NCI-H2029 (cell line): ENCODE measurements at regions not wholly inside any gene's neighbourhood (a gene's known extent, or its start where the extent isn't known, plus 50 kb on each side); places are given as distances from the start of the nearest gene placed in this dataset.

ENCODE experiments used
- DNase-seq: peaks from one replicate; lab custom pipeline; 2025; lab: John Stamatoyannopoulos, UW

DNA sequence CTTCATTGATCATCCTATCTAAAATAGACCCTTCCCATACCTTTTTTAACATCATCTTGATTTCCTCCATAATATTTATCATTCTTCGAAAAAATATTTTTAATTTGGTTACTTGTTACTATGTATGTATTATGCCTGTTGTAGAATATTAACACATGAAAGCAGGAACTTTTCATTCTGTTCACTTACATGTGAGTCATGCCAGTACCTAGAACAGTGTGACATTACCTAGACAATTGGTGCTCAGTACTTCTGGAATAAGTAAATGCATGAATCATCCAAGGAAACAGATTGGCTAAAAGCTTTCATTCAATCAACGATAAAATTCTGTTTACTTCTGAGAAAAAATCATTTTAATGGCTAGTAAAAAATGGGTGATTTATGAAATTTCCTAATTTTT is 76.4 kb downstream of the CXXC4 start:
- no peak for DNase-seq

DNA sequence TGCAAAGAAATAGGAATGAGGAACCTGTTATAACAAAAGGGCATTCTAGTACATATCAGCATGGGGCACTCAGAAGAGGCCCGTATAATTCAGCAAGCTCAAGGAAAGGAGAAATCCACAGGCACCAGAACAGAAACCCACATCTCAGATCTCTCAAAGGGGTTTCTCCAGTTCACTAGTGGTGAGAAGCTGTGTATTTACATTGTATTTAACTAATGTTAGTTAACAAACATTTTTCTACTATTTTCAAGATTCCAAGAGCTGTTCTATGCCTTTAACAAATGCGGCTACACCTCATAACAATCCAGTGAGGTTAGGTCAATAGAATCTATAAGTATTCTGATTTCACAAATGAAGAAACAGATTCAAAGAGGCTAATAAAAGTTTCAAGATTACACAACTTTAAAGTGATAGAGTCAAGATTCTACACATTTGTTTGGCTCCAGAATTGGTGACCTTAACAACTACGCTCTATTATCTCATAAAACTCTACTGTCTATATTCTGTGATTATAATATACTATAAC is 77.3 kb downstream of the CXXC4 start:
- DNase-seq, result no peak

DNA sequence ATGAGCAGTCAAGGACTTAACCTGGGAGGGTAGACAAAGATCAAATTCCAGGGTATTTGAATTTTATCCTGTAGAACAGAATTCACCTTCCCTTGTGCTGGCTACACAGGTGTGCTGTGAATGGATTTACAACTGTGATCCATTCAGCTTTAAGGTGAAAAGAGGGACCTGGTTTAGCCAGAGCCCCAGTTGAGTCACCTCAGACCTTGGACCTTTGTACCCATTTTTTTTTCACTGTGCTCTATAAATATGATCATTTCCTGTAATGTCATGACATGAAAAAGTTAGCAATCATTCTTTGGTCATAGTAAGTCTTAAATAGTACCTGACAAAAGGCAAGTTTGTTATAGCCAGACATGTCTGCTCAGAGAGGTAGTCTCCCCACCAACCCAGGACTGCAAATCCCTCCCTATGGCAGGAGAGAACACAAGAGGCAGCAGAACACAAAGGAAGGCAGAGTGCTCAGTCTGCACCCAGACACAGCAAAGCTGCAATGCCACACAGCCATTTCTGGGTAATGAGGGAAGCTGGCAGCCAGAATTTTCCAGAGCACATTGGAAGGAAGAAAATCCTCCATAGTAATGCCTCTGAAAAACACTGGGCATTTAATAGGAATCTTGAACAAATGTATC is 77.9 kb downstream of the CXXC4 start:
- DNase-seq, result no peak

DNA sequence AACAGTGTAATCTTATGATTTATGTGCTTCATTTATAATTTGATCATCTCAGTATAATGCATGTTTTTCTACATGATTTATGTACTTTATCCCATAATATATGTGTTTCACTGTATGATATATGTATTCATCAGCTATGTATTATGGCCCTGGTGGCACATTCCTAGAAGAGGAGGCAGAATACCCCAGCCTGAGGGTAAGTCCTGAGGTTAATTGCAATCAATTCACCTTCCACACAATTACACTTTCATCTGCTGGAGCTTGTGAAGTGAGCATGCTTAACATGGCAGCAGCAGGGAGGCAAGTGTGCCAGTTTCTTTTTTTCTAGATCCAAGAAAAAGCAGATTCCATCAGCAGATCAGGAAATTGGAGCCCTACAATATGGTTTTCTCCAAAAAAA is 81.2 kb downstream of the CXXC4 start:
- DNase-seq, result no peak

DNA sequence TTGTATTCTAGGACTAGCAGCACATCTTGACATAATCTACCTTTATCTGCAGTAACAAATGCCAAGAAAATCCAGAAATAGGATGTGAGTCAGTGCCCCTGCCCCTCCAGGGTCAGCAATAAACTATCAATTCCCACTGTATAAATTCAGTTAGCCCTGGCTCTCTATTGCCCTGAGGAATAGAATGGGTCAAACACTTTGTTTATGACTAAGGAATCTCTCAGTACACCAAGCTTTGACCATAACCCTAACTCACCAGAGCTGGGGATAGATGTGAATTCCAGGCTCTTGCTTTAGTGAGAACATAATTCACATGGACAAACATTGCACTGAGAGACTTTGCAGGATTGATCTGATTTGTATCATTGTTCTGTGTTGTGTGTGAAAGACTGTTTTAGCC is 82.3 kb downstream of the CXXC4 start:
- no peak for DNase-seq

DNA sequence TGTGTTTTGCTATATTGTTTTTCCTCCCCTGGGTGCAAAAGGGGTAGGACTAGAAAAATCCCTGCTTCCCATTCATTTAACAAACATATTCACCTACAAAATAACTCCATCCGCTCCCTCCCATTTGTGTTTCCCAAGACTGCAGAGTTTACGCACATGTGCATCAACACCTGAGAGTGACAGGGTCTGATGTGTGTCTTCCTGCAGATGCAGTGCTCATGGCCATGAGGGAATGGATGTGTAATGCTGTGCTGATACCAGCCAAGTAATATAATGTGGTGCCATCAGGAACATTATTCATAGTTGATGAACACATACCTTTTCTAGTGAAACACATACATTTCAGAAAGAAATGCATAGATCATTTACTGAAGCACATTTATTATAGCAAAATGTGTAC is 83.2 kb downstream of the CXXC4 start:
- no peak for DNase-seq

DNA sequence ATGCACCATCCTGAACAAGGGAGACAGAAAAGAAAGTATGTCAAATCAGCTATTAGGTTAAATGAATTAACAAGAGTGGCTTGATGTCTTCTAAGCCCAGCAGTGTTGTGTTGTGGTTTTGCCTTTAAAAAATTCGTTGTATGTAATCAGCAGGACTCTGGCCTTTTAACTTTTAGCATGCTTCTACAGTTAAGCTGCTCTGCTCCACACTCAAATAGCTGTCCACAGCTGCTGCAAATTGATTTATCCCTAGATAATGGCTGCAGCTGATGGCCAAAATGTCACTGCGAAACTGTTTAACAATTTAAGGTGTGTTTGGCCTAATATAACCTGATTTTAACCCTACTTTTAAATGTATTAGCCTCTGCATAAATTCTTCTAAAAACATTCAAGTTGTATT is 85.8 kb downstream of the CXXC4 start:
- no peak for DNase-seq

DNA sequence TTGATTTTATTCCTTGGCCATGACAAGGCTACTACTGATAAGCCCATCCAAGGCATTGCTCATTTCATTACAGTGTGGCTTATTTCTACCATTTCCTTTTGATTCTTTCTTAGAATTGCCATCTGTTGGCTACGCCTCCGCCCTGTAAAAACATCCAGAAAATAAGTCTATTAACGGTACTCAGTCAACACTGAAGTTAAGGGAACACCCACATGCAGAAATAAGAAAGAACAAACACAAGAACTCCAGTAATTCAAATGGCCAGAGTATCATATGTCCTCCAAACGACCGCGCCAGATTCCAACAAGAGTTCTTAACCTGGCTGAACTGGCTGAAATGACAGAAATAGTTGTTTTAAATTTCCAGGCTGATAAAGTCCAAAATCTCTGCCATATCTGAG is 90.3 kb downstream of the CXXC4 start:
- no peak for DNase-seq

DNA sequence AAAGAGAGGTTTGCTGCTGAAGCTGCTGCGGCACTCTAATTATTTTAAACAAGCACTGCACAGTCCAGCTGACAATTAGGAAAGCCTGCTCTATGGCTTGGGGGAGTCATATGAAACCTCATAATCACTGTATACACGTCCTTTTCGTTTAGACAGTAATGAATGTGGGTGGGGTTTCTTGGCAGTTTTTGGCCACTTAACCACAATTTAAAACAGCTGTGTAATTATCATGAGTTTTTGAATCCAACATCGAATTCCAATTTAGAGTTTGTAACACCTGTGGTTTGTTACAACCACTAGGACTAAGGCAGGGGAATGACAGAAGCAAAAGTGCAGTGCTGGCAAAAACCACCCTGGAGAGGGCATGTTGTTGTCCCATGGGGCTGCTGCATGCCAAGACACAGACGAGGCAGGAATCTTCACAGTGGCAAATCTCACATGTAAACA is 99.5 kb downstream of the CXXC4 start:
- DNase-seq, result no peak

DNA sequence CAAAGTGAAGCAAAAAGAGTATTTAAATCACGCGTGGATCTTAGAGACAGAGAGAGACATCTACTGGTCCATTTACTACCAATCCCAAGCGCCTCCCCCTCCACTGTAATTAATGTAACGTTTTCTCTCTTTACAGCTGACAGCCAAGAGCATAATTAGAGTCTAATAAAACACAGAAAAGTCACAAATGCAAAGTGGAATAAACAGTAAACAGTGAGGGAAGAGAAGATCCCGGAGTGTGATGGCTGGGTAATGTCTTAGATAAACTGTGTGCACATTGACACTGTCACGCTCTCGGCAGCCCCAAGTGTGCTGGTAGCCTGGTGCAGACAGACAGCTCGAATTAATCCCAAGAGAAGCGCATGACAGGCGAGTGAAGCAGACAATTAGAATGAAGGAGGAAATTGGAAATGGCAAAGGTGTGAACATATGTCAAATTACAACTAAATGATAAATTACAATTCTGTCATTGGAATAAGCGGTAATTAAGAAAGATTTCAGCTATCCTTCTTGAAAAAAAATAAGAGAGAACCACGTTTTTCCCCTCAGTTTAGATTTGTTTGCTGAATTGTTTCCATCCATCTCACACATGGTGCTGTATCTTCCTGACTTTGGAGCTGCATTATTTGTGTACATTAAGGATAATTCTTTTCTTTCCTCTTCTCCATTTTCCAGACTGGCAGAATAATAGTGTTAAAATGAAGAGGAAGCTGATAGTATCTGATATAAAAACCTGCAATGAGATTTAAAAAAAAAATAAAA is 100.1 kb downstream of the CXXC4 start:
- DNase-seq, result no peak

DNA sequence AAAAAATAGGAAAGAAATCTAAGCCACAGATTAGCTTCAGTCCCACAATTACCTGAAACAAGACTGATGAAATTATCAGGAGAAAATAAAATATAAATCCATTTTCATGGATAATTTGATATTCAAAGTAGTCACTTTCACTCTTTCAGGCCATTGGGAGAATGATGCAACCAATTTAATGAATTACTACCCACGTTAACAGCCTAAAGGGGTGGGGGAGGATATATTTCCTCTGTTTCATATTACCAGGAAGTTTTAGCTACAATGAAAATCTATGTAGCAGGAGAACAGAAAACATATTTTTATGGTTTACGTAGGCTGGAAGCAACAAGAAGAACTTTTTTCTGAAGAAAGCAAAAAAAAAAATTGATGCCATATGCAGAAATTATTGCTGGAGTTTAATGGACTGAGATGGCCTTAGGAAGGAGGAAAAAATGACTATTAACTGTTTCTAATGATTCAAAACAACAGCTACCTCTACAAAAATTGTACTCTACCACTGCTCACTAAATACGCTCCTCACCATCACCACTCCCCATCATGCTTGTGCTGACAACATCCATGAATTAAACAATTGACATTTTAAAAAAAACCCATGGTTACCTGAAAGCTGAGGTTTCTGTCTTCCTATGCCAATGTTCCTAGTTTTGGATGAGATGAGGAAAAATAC is 100.9 kb downstream of the CXXC4 start:
- DNase-seq, result no peak

DNA sequence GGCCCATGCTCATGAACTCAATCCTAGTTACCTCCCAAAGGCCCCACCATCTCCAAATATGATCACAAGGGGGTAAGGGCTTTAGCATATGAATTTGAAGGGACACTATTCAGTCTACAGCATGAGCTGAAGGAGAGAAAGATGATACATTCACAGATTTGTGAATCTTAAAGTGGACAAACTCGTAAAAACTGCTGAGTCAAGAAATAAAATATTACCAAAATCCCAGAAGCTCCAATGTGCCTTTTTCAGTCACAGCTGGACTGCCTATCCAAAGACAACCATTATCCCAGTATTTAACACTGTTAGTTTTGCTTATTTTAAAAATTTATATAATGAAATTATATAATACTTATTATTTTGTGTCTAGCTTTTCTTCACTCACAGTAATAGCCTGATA is 109.0 kb downstream of the CXXC4 start:
- DNase-seq, result no peak

DNA sequence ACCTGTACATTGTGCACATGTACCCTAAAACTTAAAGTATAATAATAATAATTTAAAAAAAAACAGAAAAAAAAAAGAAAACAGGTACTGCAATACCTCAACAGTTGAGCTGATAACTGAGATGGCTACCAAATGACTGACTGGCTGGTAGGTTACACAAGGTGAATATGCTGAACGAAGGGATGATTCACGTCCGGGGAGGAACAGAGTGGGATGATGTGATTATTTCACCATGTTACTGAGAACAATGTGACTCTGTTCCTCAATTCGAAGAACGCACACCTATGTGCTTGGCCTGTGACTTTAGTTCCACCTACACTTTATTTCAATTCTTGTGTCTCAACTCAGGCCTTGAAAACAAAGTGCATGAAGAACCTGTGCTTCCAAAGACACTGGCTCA is 111.7 kb downstream of the CXXC4 start:
- DNase-seq, result no peak

DNA sequence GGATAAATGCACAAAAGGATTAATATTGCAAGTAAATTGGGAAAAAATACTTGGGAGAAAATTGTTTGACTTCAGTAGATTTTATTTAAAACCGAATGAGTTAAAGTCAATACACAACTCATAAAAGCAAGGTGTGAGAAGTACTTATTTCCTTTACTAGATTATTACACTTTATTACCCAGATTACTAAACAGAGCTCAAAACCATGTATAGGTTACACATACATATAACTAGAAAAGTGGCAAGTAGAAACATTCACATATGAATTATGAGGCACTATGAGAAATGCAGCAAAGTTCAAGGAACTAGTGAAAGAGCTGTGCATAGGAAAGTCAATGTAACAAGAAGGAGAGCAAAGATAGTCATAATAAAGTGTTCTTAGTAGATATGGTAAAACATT is 113.0 kb downstream of the CXXC4 start:
- DNase-seq, result no peak

DNA sequence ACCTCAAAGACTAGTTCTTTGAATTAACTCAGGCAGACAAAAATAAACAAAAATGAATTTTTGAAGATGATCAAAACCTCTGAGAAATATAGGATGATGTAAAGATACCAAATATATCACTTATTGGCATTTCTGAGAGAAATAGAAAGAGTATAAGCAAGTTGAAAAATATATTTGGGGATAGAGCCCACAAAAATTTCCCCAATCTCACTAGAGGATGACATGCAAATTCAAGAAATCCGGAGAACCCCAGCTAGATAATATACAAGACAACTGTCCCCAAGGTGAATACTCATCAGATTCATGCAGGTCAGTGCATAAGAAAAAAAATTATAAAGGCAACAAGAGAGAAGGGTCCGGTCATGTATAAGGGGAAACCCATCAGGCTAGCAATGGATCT is 129.1 kb downstream of the CXXC4 start:
- no peak for DNase-seq

DNA sequence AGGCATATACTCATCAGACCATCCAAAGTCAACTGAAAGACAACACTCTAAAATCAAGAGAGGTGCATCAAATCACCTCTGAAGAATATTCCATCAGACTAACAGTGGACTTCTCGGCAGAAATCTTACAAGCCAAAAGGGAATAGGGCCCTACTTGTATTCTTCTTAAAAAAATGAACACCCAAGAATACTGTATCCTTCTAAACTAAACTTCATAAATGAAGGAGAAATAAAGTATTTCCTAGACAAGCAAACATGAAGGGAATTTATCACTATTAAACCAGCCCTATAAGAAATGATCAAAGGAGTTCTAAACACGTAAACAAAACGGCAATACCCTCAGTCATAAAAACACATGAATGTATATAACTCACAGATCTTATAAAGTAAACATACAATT is 141.2 kb downstream of the CXXC4 start:
- DNase-seq, result no peak

DNA sequence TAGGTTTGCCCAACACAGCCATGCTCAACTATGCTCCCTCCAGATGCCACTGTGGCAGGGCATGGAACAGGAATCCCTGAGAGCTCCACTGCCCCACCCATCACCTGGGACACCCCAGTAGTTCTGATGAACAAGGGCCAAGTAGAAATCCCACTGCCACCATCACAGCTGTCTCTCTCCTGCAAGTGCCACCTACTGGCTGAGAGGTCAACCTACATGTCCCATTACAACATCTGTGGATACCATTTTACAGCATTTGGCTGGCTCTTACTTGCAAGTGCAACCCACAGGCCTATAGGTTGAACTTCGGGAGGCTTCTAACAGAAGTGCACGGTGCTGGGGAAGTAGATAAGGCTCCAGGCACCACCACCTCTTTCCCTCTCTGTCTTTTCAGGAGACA is 142.5 kb downstream of the CXXC4 start:
- DNase-seq, result no peak

DNA sequence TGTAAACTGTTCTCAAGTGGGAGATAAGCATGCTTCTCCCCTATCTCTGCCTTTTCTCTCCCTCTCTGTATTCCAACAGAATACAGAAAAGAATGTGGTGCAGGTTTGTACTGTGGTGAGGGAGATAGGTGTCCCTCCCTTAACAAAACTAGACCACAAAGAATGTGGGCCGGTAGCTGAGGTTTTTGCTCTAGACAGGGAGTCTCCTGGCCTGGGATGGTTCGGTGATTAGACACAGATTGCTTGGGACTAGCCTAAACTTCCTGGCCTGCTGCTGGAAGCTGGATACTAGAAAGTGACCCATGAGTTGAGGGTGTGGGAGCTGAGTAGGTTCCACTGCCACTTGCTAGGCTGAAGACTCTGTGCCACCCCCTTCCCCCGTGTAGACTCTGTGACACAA is 143.0 kb downstream of the CXXC4 start:
- DNase-seq, result no peak

DNA sequence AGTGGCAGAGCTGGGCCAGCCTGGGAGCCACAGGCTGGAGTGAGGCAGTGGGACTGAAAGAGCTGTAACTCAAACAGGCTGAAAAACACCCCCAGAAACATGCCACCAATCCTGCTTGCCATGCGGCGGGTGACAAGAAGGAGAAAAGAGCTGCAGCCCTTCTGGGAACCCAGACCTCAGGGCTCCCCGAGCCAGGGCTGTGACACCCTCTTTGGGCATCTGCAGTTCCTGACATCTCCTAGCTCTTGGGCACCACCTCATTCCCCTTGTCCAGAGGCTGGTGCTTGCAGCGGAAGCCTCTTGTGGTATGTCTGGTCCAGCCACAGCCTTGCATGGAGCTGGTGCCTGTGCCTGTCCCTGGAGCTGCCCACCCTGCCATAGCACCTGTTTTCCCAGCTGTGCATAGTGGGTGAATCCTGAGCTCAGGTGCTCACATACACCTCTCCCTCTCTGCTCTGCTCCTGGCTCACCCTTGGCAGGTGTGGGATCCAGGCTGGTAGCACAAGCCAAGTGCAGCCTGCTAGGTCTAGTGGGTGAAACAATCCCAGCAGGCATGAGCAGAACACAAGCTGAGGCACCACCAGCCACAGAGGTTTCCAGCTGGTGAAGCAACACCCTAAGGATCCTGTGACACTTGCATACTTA is 149.0 kb downstream of the CXXC4 start:
- DNase-seq, result no peak

DNA sequence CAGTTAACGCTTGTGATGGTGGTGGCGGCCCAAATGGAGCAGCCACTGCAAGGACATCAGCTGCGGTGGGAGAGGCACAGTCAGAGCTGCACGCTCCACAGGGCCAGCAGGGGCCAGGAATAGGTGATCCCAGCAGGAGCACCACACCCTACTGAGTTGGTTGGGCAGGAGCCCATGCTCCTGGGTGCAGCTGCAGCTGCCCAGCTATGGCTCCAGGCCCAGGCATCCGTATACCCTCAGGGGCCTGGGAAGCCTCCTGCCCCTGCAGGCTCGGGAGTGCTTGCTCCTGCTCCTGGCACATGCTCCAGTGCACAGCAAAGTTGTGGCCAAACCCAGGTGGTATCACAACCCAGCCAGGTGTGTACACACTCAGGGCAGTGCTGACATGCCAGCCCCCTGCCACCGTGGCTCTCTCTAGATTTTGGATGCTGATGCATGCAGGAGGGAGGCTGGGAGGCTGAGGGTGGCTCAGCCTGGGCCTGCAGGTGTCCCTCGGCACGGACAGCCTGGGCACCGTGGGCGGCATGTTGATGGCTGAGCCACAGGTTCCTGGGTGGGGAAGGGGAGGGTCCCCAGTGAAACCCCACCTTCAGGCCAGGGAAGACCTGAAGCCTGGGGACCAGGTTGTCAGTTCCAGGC is 150.2 kb downstream of the CXXC4 start:
- DNase-seq, result no peak

DNA sequence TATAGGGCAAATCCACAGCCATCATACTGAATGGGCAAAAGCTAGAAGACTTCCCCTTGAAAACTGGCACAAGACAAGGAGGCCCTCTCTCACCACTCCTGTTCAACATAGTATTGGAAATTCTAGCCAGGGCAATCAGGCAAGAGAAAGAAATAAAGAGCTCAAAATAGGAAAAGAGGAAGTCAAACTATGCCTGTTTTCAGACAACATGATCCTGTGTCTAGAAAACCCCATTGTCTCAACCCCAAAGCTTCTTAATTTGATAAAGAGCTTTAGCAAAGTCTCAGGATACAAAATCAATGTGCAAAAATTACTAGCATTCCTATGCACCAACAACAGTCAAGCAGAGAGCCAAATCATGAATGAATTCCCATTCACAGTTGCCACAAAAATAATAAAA is 160.3 kb downstream of the CXXC4 start:
- no peak for DNase-seq
